ENCODE measurements at regions not wholly inside any gene's neighbourhood (a gene's known extent, or its start where the extent isn't known, plus 50 kb on each side); places are given as distances from the start of the nearest gene placed in this dataset.

GRCh38 chr15:88323976-88324740 is 67.6 kb upstream of the NTRK3 start:
- H3K4me3 Mint-ChIP-seq = no peak overlapping the region
- DNase-seq (no peak), ATAC-seq (ENCODE audit: low read depth in 2 of 2) (no peak)
- no peaks in the 10 kb centered on the region for H3K4me1 Mint-ChIP-seq
- H3K27ac Mint-ChIP-seq = no peak overlapping the region
- peaks cover 25 to 35% (median 30%) of the 10 kb centered on the region in 3 donors for H3K27me3 Mint-ChIP-seq
- peaks cover 0 to 7% (median 1%) of the 10 kb centered on the region in 7 donors for H3K9me3 Mint-ChIP-seq
- no peaks in the 10 kb centered on the region for H3K36me3 Mint-ChIP-seq

- peaks cover 0 to 7% (median 1%) of the 10 kb centered on the region in 7 donors for H3K9me3 Mint-ChIP-seq
- H3K27me3 Mint-ChIP-seq = peaks cover 30 to 35% (median 31%) of the 10 kb centered on the region in 3 donors
- H3K36me3 Mint-ChIP-seq = no peaks in the 10 kb centered on the region
- DNase-seq = no peak
- H3K4me1 Mint-ChIP-seq = no peaks in the 10 kb centered on the region
- ATAC-seq (ENCODE audit: low read depth in 2 of 2) = no peak
- H3K27ac Mint-ChIP-seq = no peak overlapping the region
- no peak overlapping the region for H3K4me3 Mint-ChIP-seq
These were observed 66.9 kb upstream of the NTRK3 start for GRCh38 chr15:88323468-88323867.

- DNase-seq = no peak
- H3K9me3 Mint-ChIP-seq = peaks cover 0 to 7% (median 1%) of the 10 kb centered on the region in 7 donors
- peaks cover 23 to 40% (median 37%) of the 10 kb centered on the region in 3 donors for H3K27me3 Mint-ChIP-seq
- no peak overlapping the region for H3K4me3 Mint-ChIP-seq
- ATAC-seq (ENCODE audit: low read depth in 2 of 2) = no peak
- H3K4me1 Mint-ChIP-seq = no peaks in the 10 kb centered on the region
- H3K27ac Mint-ChIP-seq = no peak overlapping the region
- no peaks in the 10 kb centered on the region for H3K36me3 Mint-ChIP-seq
These were observed 65.9 kb upstream of the NTRK3 start for GRCh38 chr15:88322461-88322860.

- H3K27ac Mint-ChIP-seq = no peak overlapping the region
- peaks cover 16 to 49% (median 43%) of the 10 kb centered on the region in 3 donors for H3K27me3 Mint-ChIP-seq
- no peak for DNase-seq
- H3K4me3 Mint-ChIP-seq = no peak overlapping the region
- no peaks in the 10 kb centered on the region for H3K36me3 Mint-ChIP-seq
- ATAC-seq (ENCODE audit: low read depth in 2 of 2) = no peak
- no peaks in the 10 kb centered on the region for H3K4me1 Mint-ChIP-seq
- peaks cover 0 to 7% (median 1%) of the 10 kb centered on the region in 7 donors for H3K9me3 Mint-ChIP-seq
These were observed 64.7 kb upstream of the NTRK3 start for GRCh38 chr15:88321271-88321670.

GRCh38 chr15:88316586-88316985 is 60.0 kb upstream of the NTRK3 start:
- H3K36me3 Mint-ChIP-seq = no peaks in the 10 kb centered on the region
- no peak for DNase-seq
- H3K27me3 Mint-ChIP-seq = peaks cover 26 to 52% (median 36%) of the 10 kb centered on the region in 3 donors
- no peaks in the 10 kb centered on the region for H3K4me1 Mint-ChIP-seq
- H3K9me3 Mint-ChIP-seq = peaks cover 8 to 19% (median 9%) of the 10 kb centered on the region in 7 donors
- no peak overlapping the region for H3K4me3 Mint-ChIP-seq
- H3K27ac Mint-ChIP-seq = no peak overlapping the region
- no peak for ATAC-seq (ENCODE audit: low read depth in 2 of 2)

- Mint-ChIP-seq H3K27me3 (peaks cover 15 to 40% (median 25%) of the 10 kb centered on the region in 3 donors), H3K4me3 (no peak overlapping the region), H3K4me1 (no peaks in the 10 kb centered on the region), H3K9me3 (peaks cover 7 to 14% (median 8%) of the 10 kb centered on the region in 7 donors), H3K36me3 (no peaks in the 10 kb centered on the region), H3K27ac (no peak overlapping the region)
- no peak for DNase-seq
- no peak for ATAC-seq (ENCODE audit: low read depth in 2 of 2)
These were observed 58.8 kb upstream of the NTRK3 start for GRCh38 chr15:88315221-88315878.

GRCh38 chr15:88312941-88313579 is 56.5 kb upstream of the NTRK3 start:
- H3K27ac Mint-ChIP-seq = no peak overlapping the region
- peaks cover 13 to 36% (median 26%) of the 10 kb centered on the region in 3 donors for H3K27me3 Mint-ChIP-seq
- H3K4me1 Mint-ChIP-seq = no peaks in the 10 kb centered on the region
- H3K9me3 Mint-ChIP-seq = peaks cover 7 to 13% (median 8%) of the 10 kb centered on the region in 7 donors
- H3K4me3 Mint-ChIP-seq = no peak overlapping the region
- ATAC-seq (ENCODE audit: low read depth in 2 of 2) (no peak), DNase-seq (no peak)
- no peaks in the 10 kb centered on the region for H3K36me3 Mint-ChIP-seq

- Mint-ChIP-seq H3K9me3 (peaks cover 0 to 5% (median 3%) of the 10 kb centered on the region in 7 donors), H3K36me3 (no peaks in the 10 kb centered on the region), H3K27me3 (peaks cover 13 to 22% (median 16%) of the 10 kb centered on the region in 3 donors), H3K4me3 (no peak overlapping the region), H3K4me1 (no peaks in the 10 kb centered on the region), H3K27ac (peak overlapping the region in 1 of 6 donors; percentile 16)
- ATAC-seq (ENCODE audit: low read depth in 2 of 2) (no peak), DNase-seq (no peak)
These were observed 52.8 kb upstream of the NTRK3 start for GRCh38 chr15:88309363-88309762.

- H3K4me3 Mint-ChIP-seq = no peak overlapping the region
These were observed 50.8 kb upstream of the NTRK3 start for GRCh38 chr15:88307344-88307743.

More at GRCh38 chr15:88307344-88307743, 50.8 kb upstream of the NTRK3 start:
- Mint-ChIP-seq H3K36me3 (no peaks in the 10 kb centered on the region), H3K27ac (no peak overlapping the region), H3K27me3 (peaks cover 5 to 16% (median 15%) of the 10 kb centered on the region in 3 donors), H3K4me1 (no peaks in the 10 kb centered on the region), H3K9me3 (no peaks in the 10 kb centered on the region)
- ATAC-seq (ENCODE audit: low read depth in 2 of 2) (no peak), DNase-seq (no peak)
